ENCODE measurements at regions not wholly inside any gene's neighbourhood (a gene's known extent, or its start where the extent isn't known, plus 50 kb on each side); places are given as distances from the start of the nearest gene placed in this dataset.
"Not testable (repeated sequence)": the region's sequence is repeated elsewhere in the genome, so short reads cannot be mapped to it uniquely, and the experiment has no call there.

- Histone ChIP-seq H3K4me3 (no peak overlapping the region), H3K36me3 (no peaks in the 10 kb centered on the region), H3K4me1 (no peaks in the 10 kb centered on the region), H3K27ac (no peak overlapping the region), H3K9me3 (no peaks in the 10 kb centered on the region), H3K27me3 (no peaks in the 10 kb centered on the region)
- TF ChIP-seq POLR2AphosphoS5 (IDR thresholded peaks at IDR 0.05) (no peak), EP300 (IDR thresholded peaks at IDR 0.05; ENCODE audit: low read depth) (no peak), POLR2A (IDR thresholded peaks at IDR 0.05) (no peak), CTCF (IDR thresholded peaks at IDR 0.05) (no peak)
- DNase-seq: no peak
- intact Hi-C loops (cut with DNase I; ENCODE audit: low total_unique reads) (no loop called here), in situ Hi-C loops (cut with MboI; ENCODE audit: low pct_ligation_motif_present in 1 of 4, low pct_unique_long_range_greater_than_20kb in 1 of 4, low sequenced_read_pairs in 3 of 4) (loop anchor here in 1 of 4 donors (25.0 kb wide), 1 partner anchor 1115 kb away; no protein-coding TSS in a partner anchor)
These were observed 1170.3 kb upstream of the CHAC2 start for GRCh38 chr2:52597346-52597745.

GRCh38 chr2:52594026-52594425 is 1173.6 kb upstream of the CHAC2 start:
- peaks cover 0 to 6% of the 10 kb centered on the region in 2 donors for H3K9me3 ChIP-seq
- no peak for DNase-seq
- 58 to 69% methylated on average over 2 of the region's 2 CpGs for WGBS, 2 donors (ENCODE audit: low coverage in 1 of 2)
- no peak overlapping the region for H3K27ac ChIP-seq
- H3K4me3 ChIP-seq: no peak overlapping the region
- H3K36me3 ChIP-seq: no peaks in the 10 kb centered on the region
- no peak for TF ChIP-seq CTCF (IDR thresholded peaks at IDR 0.05)
- no peak for TF ChIP-seq POLR2AphosphoS5 (IDR thresholded peaks at IDR 0.05)
- no peak for TF ChIP-seq POLR2A (IDR thresholded peaks at IDR 0.05)
- TF ChIP-seq EP300 (IDR thresholded peaks at IDR 0.05; ENCODE audit: low read depth): no peak
- no peaks in the 10 kb centered on the region for H3K4me1 ChIP-seq
- intact Hi-C loops (cut with DNase I; ENCODE audit: low total_unique reads): no loop called here
- H3K27me3 ChIP-seq: no peaks in the 10 kb centered on the region
- in situ Hi-C loops (cut with MboI; ENCODE audit: low pct_ligation_motif_present in 1 of 4, low pct_unique_long_range_greater_than_20kb in 1 of 4, low sequenced_read_pairs in 3 of 4): loop anchor here in 1 of 4 donors (25.0 kb wide), 1 partner anchor 1118 kb away; no protein-coding TSS in a partner anchor

- intact Hi-C loops (cut with DNase I; ENCODE audit: low total_unique reads); H3K9me3 ChIP-seq; DNase-seq; H3K4me3 ChIP-seq; H3K27me3 ChIP-seq; H3K4me1 ChIP-seq; H3K27ac ChIP-seq; H3K36me3 ChIP-seq: not testable (repeated sequence)
- 72% methylated on average over 5 of the region's 5 CpGs; no CpG with 5 or more reads in 1 of the 2 donors for WGBS, 2 donors (ENCODE audit: low coverage in 1 of 2)
- in situ Hi-C loops (cut with MboI; ENCODE audit: low pct_ligation_motif_present in 1 of 4, low pct_unique_long_range_greater_than_20kb in 1 of 4, low sequenced_read_pairs in 3 of 4): loop anchor here in 1 of 4 donors (25.0 kb wide), 1 partner anchor 1128 kb away; no protein-coding TSS in a partner anchor
These were observed 1183.5 kb upstream of the CHAC2 start for GRCh38 chr2:52584071-52584470.

GRCh38 chr2:52572469-52572894 is 1195.1 kb upstream of the CHAC2 start:
- no peak for DNase-seq
- H3K36me3 ChIP-seq: no peaks in the 10 kb centered on the region
- TF ChIP-seq CTCF (IDR thresholded peaks at IDR 0.05) (no peak), POLR2A (IDR thresholded peaks at IDR 0.05) (no peak), EP300 (IDR thresholded peaks at IDR 0.05; ENCODE audit: low read depth) (no peak), POLR2AphosphoS5 (IDR thresholded peaks at IDR 0.05) (no peak)
- in situ Hi-C loops (cut with MboI; ENCODE audit: low pct_ligation_motif_present in 1 of 4, low pct_unique_long_range_greater_than_20kb in 1 of 4, low sequenced_read_pairs in 3 of 4): no loop called here
- 99% methylated on average over 40 of the region's 41 CpGs; no CpG with 5 or more reads in 1 of the 2 donors for WGBS, 2 donors (ENCODE audit: low coverage in 1 of 2)
- no peak overlapping the region for H3K27ac ChIP-seq
- H3K4me1 ChIP-seq: no peaks in the 10 kb centered on the region
- H3K27me3 ChIP-seq: no peaks in the 10 kb centered on the region
- H3K4me3 ChIP-seq: no peak overlapping the region
- intact Hi-C loops (cut with DNase I; ENCODE audit: low total_unique reads): no loop called here
- peaks cover 3 to 8% of the 10 kb centered on the region in 2 donors for H3K9me3 ChIP-seq

All from transverse colon (tissue), 4 donors.